ENCODE measurements at regions not wholly inside any gene's neighbourhood (a gene's known extent, or its start where the extent isn't known, plus 50 kb on each side); places are given as distances from the start of the nearest gene placed in this dataset.

GRCh38 chr2:78293768-78294167 is 731.7 kb upstream of the REG3G start:
- Histone ChIP-seq H3K4me1 (no peaks in the 10 kb centered on the region), H3K4me3 (no peak overlapping the region), H3K9me3 (no peaks in the 10 kb centered on the region), H3K27me3 (no peaks in the 10 kb centered on the region), H3K36me3 (ENCODE audit: low read depth, missing control alignments) (no peaks in the 10 kb centered on the region), H3K27ac (no peak overlapping the region)
- TF ChIP-seq CTCF (IDR thresholded peaks at IDR 0.05) (no peak), POLR2A (IDR thresholded peaks at IDR 0.05) (no peak)
- intact Hi-C loops (cut with DNase I; ENCODE audit: low total_unique reads): no loop called here
- DNase-seq: no peak
- 87 to 98% methylated on average over 1 of the region's 1 CpG for WGBS, 2 donors

- H3K4me3 ChIP-seq: no peak overlapping the region
- no peaks in the 10 kb centered on the region for H3K36me3 ChIP-seq (ENCODE audit: low read depth, missing control alignments)
- intact Hi-C loops (cut with DNase I; ENCODE audit: low total_unique reads): no loop called here
- H3K9me3 ChIP-seq: no peaks in the 10 kb centered on the region
- no peaks in the 10 kb centered on the region for H3K4me1 ChIP-seq
- DNase-seq: no peak
- no peak for TF ChIP-seq POLR2A (IDR thresholded peaks at IDR 0.05)
- no peak for TF ChIP-seq CTCF (IDR thresholded peaks at IDR 0.05)
- 51 to 53% methylated on average over 6 of the region's 6 CpGs for WGBS, 2 donors
- H3K27ac ChIP-seq: no peak overlapping the region
- no peaks in the 10 kb centered on the region for H3K27me3 ChIP-seq
Measured at GRCh38 chr2:78301166-78301789, 724.2 kb upstream of the REG3G start.

GRCh38 chr2:78304678-78305077 is 720.8 kb upstream of the REG3G start:
- Histone ChIP-seq H3K4me3 (no peak overlapping the region), H3K36me3 (ENCODE audit: low read depth, missing control alignments) (no peaks in the 10 kb centered on the region), H3K27ac (no peak overlapping the region), H3K9me3 (no peaks in the 10 kb centered on the region), H3K27me3 (no peaks in the 10 kb centered on the region), H3K4me1 (no peaks in the 10 kb centered on the region)
- WGBS, 2 donors: 48 to 56% methylated on average over 1 of the region's 1 CpG
- no peak for DNase-seq
- intact Hi-C loops (cut with DNase I; ENCODE audit: low total_unique reads): no loop called here
- no peak for TF ChIP-seq POLR2A (IDR thresholded peaks at IDR 0.05)
- no peak for TF ChIP-seq CTCF (IDR thresholded peaks at IDR 0.05)

GRCh38 chr2:78309460-78309859 is 716.0 kb upstream of the REG3G start:
- intact Hi-C loops (cut with DNase I; ENCODE audit: low total_unique reads): no loop called here
- no peaks in the 10 kb centered on the region for H3K4me1 ChIP-seq
- no peak overlapping the region for H3K4me3 ChIP-seq
- TF ChIP-seq POLR2A (IDR thresholded peaks at IDR 0.05) (no peak), CTCF (IDR thresholded peaks at IDR 0.05) (no peak)
- H3K9me3 ChIP-seq: no peaks in the 10 kb centered on the region
- no peaks in the 10 kb centered on the region for H3K36me3 ChIP-seq (ENCODE audit: low read depth, missing control alignments)
- no peak for DNase-seq
- 73 to 74% methylated on average over 3 of the region's 3 CpGs for WGBS, 2 donors
- H3K27ac ChIP-seq: no peak overlapping the region
- H3K27me3 ChIP-seq: no peaks in the 10 kb centered on the region

- Histone ChIP-seq H3K9me3 (no peaks in the 10 kb centered on the region), H3K36me3 (ENCODE audit: low read depth, missing control alignments) (no peaks in the 10 kb centered on the region), H3K4me1 (no peaks in the 10 kb centered on the region), H3K4me3 (no peak overlapping the region), H3K27ac (no peak overlapping the region), H3K27me3 (no peaks in the 10 kb centered on the region)
- TF ChIP-seq POLR2A (IDR thresholded peaks at IDR 0.05) (no peak), CTCF (IDR thresholded peaks at IDR 0.05) (no peak)
- intact Hi-C loops (cut with DNase I; ENCODE audit: low total_unique reads): no loop called here
- DNase-seq: no peak
Measured at GRCh38 chr2:78315368-78315767, 710.1 kb upstream of the REG3G start.

Data from testis (tissue), 2 donors.